Tibial artery (tissue), 4 donors: ENCODE measurements at regions not wholly inside any gene's neighbourhood (a gene's known extent, or its start where the extent isn't known, plus 50 kb on each side); places are given as distances from the start of the nearest gene placed in this dataset.
"Not testable (repeated sequence)": the region's sequence is repeated elsewhere in the genome, so short reads cannot be mapped to it uniquely, and the experiment has no call there.

Experiments used
- DNase-seq, 2 donors: peaks; one replicate each; pipeline ENCODE4 v3.0.0-alpha.2; 2019
- H3K27ac ChIP-seq, 2 donors: fragments of 200-600 bp; sonication (generic) in 1 of 2; 1 replicate in 1 of 2; 2 replicates in 1 of 2; pipeline ENCODE4 v1.5.1; 2018 to 2019; ENCODE audit warnings: mild to moderate bottlenecking in 1 of 2
- H3K27me3 ChIP-seq, 2 donors: fragments of 200-600 bp; sonication (generic) in 1 of 2; one replicate each; pipeline versions ENCODE4 v1.5.1 to v1.6.0; 2016 to 2019
- H3K36me3 ChIP-seq, 3 donors: fragments of 200-600 bp; sonication (generic) in 2 of 3; one replicate each; pipeline ENCODE4 v1.5.1; 2016 to 2019; ENCODE audit warnings: mild to moderate bottlenecking in 2 of 3
- H3K4me1 ChIP-seq, 4 donors: fragments of 200-600 bp; sonication (generic) in 2 of 4; 1 replicate in 3 of 4; 2 replicates in 1 of 4; pipeline ENCODE4 v1.5.1; 2016 to 2019
- H3K4me3 ChIP-seq, 2 donors: fragments of 200-600 bp; sonication (generic) in 1 of 2; 1 replicate in 1 of 2; 2 replicates in 1 of 2; pipeline ENCODE4 v1.5.1; 2018 to 2019; ENCODE audit warnings: mild to moderate bottlenecking in 2 of 2
- H3K9me3 ChIP-seq, 3 donors: fragments of 200-600 bp; sonication (generic) in 1 of 3; one replicate each; pipeline ENCODE4 v1.5.1; 2016 to 2019
- CTCF ChIP-seq, 2 experiments: fragments of 200-600 bp in 1 of 2; fragments of 450-650 bp in 1 of 2; IDR thresholded peaks; one replicate each; pipeline ENCODE4 v1.5.1; 2017 to 2019; ENCODE audit warnings: antibody characterized with exemption in 2 of 2, mild to moderate bottlenecking in 1 of 2, moderate library complexity in 1 of 2
- intact Hi-C: fragments of 100-400 bp; cut with DNase I; formaldehyde crosslinking; loops from one replicate; pipeline ENCODE4 v1.15.0; 2023; ENCODE audit warnings: low total_unique reads

- peaks cover 0 to under 1% of the 10 kb centered on the region in 2 donors for H3K27me3 ChIP-seq
- TF ChIP-seq CTCF (IDR thresholded peaks at IDR 0.05) = no peak
- no peaks in the 10 kb centered on the region for H3K4me1 ChIP-seq
- H3K4me3 ChIP-seq = no peak overlapping the region
- H3K27ac ChIP-seq = no peak overlapping the region
- H3K36me3 ChIP-seq = no peaks in the 10 kb centered on the region
- DNase-seq = no peak
- intact Hi-C loops = no loop called here
- H3K9me3 ChIP-seq = peaks cover 0 to 10% (median 0%) of the 10 kb centered on the region in 3 donors
These were observed 69.0 kb upstream of the SRD5A3 start for GRCh38 chr4:55277011-55277410.

GRCh38 chr4:55278316-55278715 is 67.7 kb upstream of the SRD5A3 start:
- intact Hi-C loops = no loop called here
- H3K36me3 ChIP-seq = no peaks in the 10 kb centered on the region
- DNase-seq = no peak
- no peak overlapping the region for H3K4me3 ChIP-seq
- H3K4me1 ChIP-seq = no peaks in the 10 kb centered on the region
- H3K27me3 ChIP-seq = no peaks in the 10 kb centered on the region
- peaks cover 0 to 10% (median 0%) of the 10 kb centered on the region in 3 donors for H3K9me3 ChIP-seq
- TF ChIP-seq CTCF (IDR thresholded peaks at IDR 0.05) = no peak
- no peak overlapping the region for H3K27ac ChIP-seq

- H3K36me3 ChIP-seq, DNase-seq, H3K4me1 ChIP-seq, H3K27me3 ChIP-seq, intact Hi-C loops, H3K4me3 ChIP-seq, H3K27ac ChIP-seq: not testable (repeated sequence)
- H3K9me3 ChIP-seq = peaks cover 0 to 19% (median 18%) of the 10 kb centered on the region in 3 donors
These were observed 65.6 kb upstream of the SRD5A3 start for GRCh38 chr4:55280474-55280873.

GRCh38 chr4:55281118-55281683 is 64.8 kb upstream of the SRD5A3 start:
- intact Hi-C loops, H3K27me3 ChIP-seq, DNase-seq, H3K36me3 ChIP-seq, H3K4me1 ChIP-seq, H3K27ac ChIP-seq, H3K4me3 ChIP-seq: not testable (repeated sequence)
- H3K9me3 ChIP-seq = peaks cover 0 to 19% (median 18%) of the 10 kb centered on the region in 3 donors

GRCh38 chr4:55284331-55284730 is 61.7 kb upstream of the SRD5A3 start:
- no peaks in the 10 kb centered on the region for H3K27me3 ChIP-seq
- no peak overlapping the region for H3K4me3 ChIP-seq
- H3K27ac ChIP-seq = no peak overlapping the region
- no peaks in the 10 kb centered on the region for H3K4me1 ChIP-seq
- intact Hi-C loops = no loop called here
- H3K9me3 ChIP-seq = peaks cover 0 to 19% (median 18%) of the 10 kb centered on the region in 3 donors
- no peaks in the 10 kb centered on the region for H3K36me3 ChIP-seq
- no peak for DNase-seq
- TF ChIP-seq CTCF (IDR thresholded peaks at IDR 0.05) = no peak

- H3K9me3 ChIP-seq = no peaks in the 10 kb centered on the region
- DNase-seq = peak; percentile 35 to 76
- H3K4me1 ChIP-seq = peaks cover 0 to 10% (median 0%) of the 10 kb centered on the region in 4 donors
- intact Hi-C loops = no loop called here
- H3K36me3 ChIP-seq = no peaks in the 10 kb centered on the region
- no peak overlapping the region for H3K4me3 ChIP-seq
- no peak overlapping the region for H3K27ac ChIP-seq
- no peaks in the 10 kb centered on the region for H3K27me3 ChIP-seq
- TF ChIP-seq CTCF (IDR thresholded peaks at IDR 0.05) = no peak
These were observed 54.8 kb upstream of the SRD5A3 start for GRCh38 chr4:55291227-55291640.

GRCh38 chr4:55296096-55296495 is 49.9 kb upstream of the SRD5A3 start:
- Histone ChIP-seq H3K36me3 (no peaks in the 10 kb centered on the region), H3K4me1 (peaks cover 0 to 5% (median 0%) of the 10 kb centered on the region in 4 donors), H3K27me3 (no peaks in the 10 kb centered on the region), H3K9me3 (no peaks in the 10 kb centered on the region), H3K27ac (no peak overlapping the region), H3K4me3 (no peak overlapping the region)
- TF ChIP-seq CTCF (IDR thresholded peaks at IDR 0.05) = no peak
- no peak for DNase-seq
- intact Hi-C loops = no loop called here
